Chondrocyte (in vitro differentiated cells): ENCODE measurements at regions not wholly inside any gene's neighbourhood (a gene's known extent, or its start where the extent isn't known, plus 50 kb on each side); places are given as distances from the start of the nearest gene placed in this dataset.
A peak's percentile ranks its signal among the peaks of the same experiment; 100 is the strongest.

ENCODE experiments used
- DNase-seq: peaks from one replicate; pipeline ENCODE4 v3.0.0; 2021; ENCODE audit warnings: mixed read lengths, low spot score
- H3K27ac Mint-ChIP-seq: one replicate; pipeline ENCODE4 v1.8.0; 2021; ENCODE audit warnings: mild to moderate bottlenecking, moderate library complexity, mixed read lengths; ENCODE audit not compliant: unreplicated experiment
- H3K27me3 Mint-ChIP-seq: 2 replicates; pipeline ENCODE4 v1.8.0; 2021; ENCODE audit warnings: low read depth, mixed read lengths
- H3K36me3 Mint-ChIP-seq: 2 replicates; pipeline ENCODE4 v1.8.0; 2021; ENCODE audit warnings: low read depth, mixed read lengths
- H3K4me1 Mint-ChIP-seq: 2 replicates; pipeline ENCODE4 v1.8.0; 2021; ENCODE audit warnings: low read depth, mild to moderate bottlenecking, mixed read lengths
- H3K4me3 Mint-ChIP-seq: one replicate; pipeline ENCODE4 v1.8.0; 2021; ENCODE audit warnings: mild to moderate bottlenecking, moderate library complexity, mixed read lengths; ENCODE audit not compliant: unreplicated experiment
- H3K9me3 Mint-ChIP-seq: 2 replicates; pipeline ENCODE4 v1.8.0; 2021; ENCODE audit warnings: low read depth, mixed read lengths
- CTCF ChIP-seq: fragments of 200-600 bp; sonication (generic); IDR thresholded peaks from 2 replicates; pipeline ENCODE4 v1.5.0; 2021; ENCODE audit warnings: antibody characterized with exemption, mild to moderate bottlenecking, moderate library complexity

- no peaks in the 10 kb centered on the region for H3K27me3 Mint-ChIP-seq
- H3K4me1 Mint-ChIP-seq, result peaks cover 41% of the 10 kb centered on the region
- no peak for DNase-seq
- TF ChIP-seq CTCF, result no peak
- peak overlapping the region; percentile 97 for H3K27ac Mint-ChIP-seq
- H3K4me3 Mint-ChIP-seq, result no peak overlapping the region
- no peaks in the 10 kb centered on the region for H3K36me3 Mint-ChIP-seq
- peaks cover 4% of the 10 kb centered on the region for H3K9me3 Mint-ChIP-seq
These were observed 138.1 kb upstream of the LMNTD1 start for GRCh38 chr12:25690996-25691864.

- no peak for TF ChIP-seq CTCF
- Mint-ChIP-seq H3K4me1 (peaks cover 41% of the 10 kb centered on the region), H3K36me3 (no peaks in the 10 kb centered on the region), H3K27me3 (no peaks in the 10 kb centered on the region), H3K27ac (peak overlapping the region; percentile 97), H3K4me3 (no peak overlapping the region), H3K9me3 (peaks cover 10% of the 10 kb centered on the region)
- DNase-seq, result no peak
These were observed 138.7 kb upstream of the LMNTD1 start for GRCh38 chr12:25691865-25692114.

- Mint-ChIP-seq H3K9me3 (peaks cover 10% of the 10 kb centered on the region), H3K36me3 (no peaks in the 10 kb centered on the region), H3K27ac (peak overlapping the region; percentile 97), H3K27me3 (no peaks in the 10 kb centered on the region), H3K4me1 (peaks cover 41% of the 10 kb centered on the region), H3K4me3 (no peak overlapping the region)
- DNase-seq, result no peak
- TF ChIP-seq CTCF, result no peak
These were observed 139.3 kb upstream of the LMNTD1 start for GRCh38 chr12:25692115-25693035.

GRCh38 chr12:25694072-25694471 is 141.0 kb upstream of the LMNTD1 start:
- no peak for TF ChIP-seq CTCF
- Mint-ChIP-seq H3K27me3 (no peaks in the 10 kb centered on the region), H3K27ac (peak overlapping the region; percentile 19), H3K4me3 (peak overlapping the region; percentile 8), H3K4me1 (peaks cover 45% of the 10 kb centered on the region), H3K9me3 (peaks cover 10% of the 10 kb centered on the region), H3K36me3 (no peaks in the 10 kb centered on the region)
- no peak for DNase-seq

- Mint-ChIP-seq H3K27ac (no peak overlapping the region), H3K27me3 (no peaks in the 10 kb centered on the region), H3K9me3 (peaks cover 10% of the 10 kb centered on the region), H3K4me1 (peaks cover 33% of the 10 kb centered on the region), H3K36me3 (no peaks in the 10 kb centered on the region), H3K4me3 (no peak overlapping the region)
- no peak for DNase-seq
- TF ChIP-seq CTCF, result no peak
These were observed 142.5 kb upstream of the LMNTD1 start for GRCh38 chr12:25695574-25695973.
